GM21423 (cell line): ENCODE measurements at regions not wholly inside any gene's neighbourhood (a gene's known extent, or its start where the extent isn't known, plus 50 kb on each side); places are given as distances from the start of the nearest gene placed in this dataset.
"Not testable (repeated sequence)": the region's sequence is repeated elsewhere in the genome, so short reads cannot be mapped to it uniquely, and the experiment has no call there.

Experiments used
- ATAC-seq: cut with Tn5 transposase; IDR thresholded peaks from one replicate; pipeline ENCODE4 v1.9.1; 2021; ENCODE audit warnings: mild to moderate bottlenecking, moderate library complexity; ENCODE audit not compliant: unreplicated experiment

DNA sequence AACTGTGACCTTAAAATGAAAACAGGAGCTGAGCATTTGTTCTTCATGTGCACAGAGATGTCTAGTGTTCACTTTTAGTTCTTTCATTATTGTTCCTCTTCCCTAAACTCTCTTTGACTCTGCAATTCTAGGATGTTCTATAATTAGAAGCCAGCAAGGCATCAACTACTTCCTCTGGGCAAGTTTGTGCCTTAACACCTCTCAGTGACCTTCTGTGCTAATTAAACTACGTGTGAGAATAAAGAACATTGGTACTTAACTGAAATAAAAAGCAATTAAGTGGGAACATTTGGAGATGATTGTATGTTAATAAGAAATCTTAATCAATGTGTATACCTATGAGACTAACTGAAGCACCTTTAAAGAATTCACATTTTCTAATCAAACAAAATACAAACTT, 242.8 kb downstream of the RASEF start:
- ATAC-seq: no peak

DNA sequence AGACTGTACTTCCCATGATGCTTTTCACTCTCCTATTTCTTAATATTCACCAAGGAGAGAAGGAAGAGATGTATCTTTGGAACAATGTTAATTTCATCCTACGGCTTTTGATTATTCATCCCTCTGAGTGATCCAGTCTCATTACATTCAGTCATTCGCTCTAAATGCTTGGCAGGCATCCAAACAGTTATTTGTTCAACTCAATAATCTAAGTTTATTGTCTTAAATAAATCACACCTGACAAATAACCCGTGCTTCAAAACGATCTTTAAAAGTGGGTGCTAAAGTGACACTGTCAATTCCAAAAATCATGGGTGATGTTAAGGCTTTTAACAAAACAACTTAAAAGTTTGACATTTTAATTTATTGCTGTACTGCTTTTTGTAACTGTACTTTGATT, 233.1 kb downstream of the RASEF start:
- ATAC-seq: no peak

DNA sequence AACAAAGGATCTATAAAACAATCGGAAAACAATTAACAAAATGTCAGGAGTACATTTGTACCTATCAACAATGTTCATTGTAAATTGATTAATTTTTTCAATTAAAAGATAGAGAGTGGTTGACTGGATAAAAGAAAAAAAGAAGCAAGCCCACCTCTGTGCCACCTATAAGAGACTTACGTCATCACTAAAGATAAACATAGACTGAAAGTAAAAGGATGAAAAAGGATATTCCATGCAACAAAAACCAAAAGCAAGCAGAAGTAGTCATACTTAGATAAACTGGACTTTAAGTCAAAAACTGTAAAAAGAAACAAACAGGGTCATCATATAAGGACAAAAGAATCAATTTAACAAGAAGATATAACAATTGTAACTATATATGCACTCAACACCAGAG, 197.4 kb downstream of the RASEF start:
- no peak for ATAC-seq

DNA sequence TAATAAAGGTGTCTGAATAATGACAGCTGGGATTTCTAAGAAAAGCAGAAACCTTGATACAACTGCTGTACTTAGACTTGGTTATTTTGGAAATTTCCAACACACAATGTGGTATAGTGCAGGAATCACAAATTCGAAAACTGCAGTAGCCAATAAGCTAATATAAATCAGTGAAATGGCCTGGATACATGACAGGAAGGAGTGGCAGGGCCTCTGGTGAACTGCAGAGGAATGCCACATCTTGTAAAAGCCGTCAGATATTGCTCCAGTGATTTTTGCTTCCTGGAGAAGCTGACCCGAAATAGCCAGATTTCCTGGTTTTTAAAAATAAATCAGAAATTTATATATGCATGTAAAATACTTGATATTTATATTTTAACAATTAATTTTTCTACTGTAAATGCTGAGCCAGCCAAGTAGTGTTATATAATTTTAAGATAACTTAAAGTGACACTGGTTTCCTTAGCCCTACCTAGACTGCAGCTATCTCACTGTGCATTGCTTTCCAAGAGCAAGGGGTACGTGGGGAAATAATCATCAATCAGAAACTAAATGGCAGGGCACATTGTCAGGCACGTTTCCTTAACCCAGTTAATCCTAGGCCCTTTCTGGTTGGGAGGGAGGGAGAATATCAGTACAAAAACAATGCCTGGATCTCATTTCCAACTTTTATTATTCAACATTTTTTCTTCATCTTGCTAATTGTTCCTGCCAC, 182.4 kb downstream of the RASEF start:
- ATAC-seq: no peak

DNA sequence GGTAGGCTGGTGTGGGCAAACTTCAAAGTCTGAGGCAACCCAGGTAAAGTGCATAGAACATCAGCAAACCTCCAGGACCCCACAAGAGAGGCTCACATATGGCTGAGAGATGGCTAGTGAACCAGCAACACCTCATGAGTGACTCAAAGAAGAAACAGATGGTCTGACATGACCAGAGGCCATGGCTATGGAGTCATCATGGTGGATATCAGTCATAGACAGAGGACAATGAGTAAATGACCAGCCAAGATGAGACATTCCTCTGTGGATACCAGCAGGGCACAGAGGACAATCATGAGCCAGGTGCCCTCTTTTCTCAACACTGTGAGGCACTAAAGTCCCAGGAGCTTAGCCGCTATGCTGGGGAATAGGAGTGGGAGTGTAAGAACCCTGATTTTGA, 180.8 kb downstream of the RASEF start:
- ATAC-seq: no peak

DNA sequence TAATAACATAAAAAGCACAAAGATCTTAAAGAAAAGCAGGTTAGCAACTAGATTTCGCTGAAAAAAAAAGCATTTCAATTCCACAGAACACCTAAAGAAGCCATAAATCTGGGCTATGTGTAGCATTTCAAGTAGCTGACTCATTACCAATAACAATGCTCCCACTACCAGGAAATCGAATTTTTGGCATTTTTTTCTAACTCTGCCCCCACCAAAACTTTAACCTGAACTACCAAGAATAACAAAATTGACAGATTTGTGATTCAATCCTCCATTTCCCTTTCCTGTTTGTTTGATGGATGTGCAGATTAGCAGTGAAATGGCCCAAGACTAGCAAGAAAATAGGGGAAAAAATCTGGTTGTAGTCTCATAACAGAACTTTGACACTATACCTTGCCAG, 180.2 kb downstream of the RASEF start:
- ATAC-seq: no peak

DNA sequence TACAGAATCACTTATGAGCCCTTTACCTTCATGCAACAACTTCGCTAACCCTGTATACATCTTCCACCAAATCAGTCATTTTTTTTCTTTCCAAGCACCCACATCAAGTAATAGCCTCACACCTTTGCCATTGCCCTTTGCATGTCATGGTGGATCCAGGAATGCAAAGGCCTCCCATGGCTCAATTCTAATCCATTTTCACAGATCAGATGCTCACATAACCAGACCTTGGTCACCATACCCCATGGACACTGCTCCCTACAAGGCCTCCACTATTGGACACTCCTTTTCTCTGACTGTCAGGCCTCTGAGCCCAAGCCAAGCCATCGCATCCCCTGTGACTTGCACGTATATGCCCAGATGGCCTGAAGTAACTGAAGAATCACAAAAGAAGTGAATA, 179.5 kb downstream of the RASEF start:
- ATAC-seq: no peak

DNA sequence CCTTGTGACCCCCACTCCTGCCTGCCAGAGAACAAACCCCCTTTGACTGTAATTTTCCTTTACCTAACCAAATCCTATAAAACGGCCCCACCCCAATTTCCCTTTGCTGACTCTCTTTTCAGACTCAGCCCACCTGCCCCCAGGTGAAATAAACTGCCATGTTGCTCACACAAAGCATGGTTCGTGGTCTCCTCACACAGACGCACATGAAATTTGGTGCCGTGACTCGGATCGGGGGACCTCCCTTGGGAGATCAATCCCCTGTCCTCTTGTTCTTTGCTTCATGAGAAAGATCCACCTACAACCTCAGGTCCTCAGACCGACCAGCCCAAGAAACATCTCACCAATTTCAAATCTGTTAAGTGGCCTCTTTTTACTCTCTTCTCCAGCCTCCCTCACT, 179.0 kb downstream of the RASEF start:
- not testable (repeated sequence) for ATAC-seq

DNA sequence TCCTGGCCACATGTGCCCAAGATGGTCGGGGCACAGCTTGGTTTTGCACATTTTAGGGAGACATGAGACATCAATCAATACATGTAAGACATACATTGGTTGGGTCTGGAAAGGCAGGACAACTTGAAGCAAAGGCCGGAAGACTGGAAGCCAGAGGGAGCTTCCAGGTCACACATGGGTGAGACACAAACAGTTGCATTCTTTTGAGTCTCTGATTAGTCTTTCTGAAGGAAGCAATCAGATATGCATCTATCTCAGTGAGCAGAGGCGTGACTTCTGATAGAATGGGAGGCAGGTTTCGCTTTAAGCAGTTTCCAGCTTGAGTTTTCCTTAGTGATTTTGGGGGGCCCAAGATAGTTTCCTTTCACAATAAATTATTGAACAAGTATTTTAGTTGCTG, 172.5 kb downstream of the RASEF start:
- no peak for ATAC-seq

DNA sequence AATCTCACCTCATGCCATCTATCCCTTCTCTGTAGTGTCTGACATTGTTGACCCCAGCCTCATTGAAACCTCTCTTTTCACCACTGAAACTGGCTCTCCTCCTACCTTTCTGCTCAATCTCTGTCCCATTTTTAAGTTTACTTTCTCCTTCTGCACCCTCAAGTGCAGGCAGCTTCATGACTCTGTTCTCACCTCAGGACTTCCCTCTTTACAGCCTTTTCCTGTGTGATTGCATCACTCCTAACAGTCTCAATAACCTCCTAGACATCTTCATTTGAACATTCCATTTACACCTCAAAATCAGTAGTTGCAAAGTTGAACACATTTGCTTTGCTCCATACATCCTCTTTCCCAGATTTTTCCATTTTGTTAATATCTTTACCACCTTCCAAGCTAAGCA, 172.1 kb downstream of the RASEF start:
- ATAC-seq: no peak

DNA sequence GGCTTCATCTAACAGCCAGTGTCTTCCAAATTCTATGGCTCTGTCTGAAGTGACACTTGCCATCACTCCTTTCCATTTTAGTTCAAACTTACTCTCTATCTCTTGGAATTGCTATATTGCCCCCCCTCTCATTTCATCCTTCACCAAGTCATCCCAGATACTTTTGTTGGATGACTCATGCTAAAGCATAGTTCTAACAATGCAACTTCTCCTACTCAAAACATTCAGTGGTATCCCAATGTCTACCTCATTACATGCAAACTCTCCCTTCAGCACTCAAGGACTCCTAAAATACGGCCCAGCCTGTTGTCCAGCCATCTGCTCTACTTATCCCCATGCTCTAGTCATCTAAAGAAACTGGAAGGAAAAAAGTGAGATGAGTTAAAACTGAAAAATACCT, 171.6 kb downstream of the RASEF start:
- ATAC-seq: no peak

DNA sequence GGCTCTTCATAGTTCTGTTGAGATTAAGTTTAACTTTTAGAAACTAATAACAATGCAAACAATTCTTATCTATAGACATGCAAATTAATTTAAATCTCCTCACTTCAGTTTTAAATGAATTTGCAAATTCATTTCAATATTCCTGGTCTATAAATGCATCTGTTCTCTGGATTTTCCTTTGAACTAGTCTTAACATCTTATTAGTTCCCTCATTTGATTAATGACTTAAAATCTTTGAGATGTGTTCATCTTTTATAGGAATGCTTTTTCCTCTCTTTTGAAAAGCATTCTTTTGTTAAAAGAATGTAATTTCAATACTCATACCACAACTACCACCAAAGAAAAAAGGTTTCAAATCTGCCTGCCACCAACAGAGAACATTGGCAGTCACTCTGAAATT, 169.4 kb downstream of the RASEF start:
- ATAC-seq: no peak

DNA sequence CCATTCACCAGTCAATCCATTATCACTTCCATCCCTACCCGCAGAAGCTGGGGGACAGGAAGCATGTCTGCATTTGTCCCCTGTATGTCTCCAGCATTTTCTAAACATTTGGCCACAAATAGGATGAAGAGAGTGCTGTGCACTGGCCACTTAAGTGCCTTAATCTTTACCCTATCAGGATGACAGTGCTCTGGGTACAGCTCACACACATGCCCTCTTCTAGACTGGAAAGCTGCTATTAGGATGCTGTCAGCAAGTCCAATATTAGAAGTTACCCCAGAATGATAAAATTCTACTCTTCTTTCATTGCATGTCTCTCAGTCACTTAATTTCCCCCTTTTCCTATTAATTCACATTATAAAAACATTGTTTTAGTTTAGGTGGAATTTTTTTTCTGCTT, 168.4 kb downstream of the RASEF start:
- ATAC-seq: no peak

DNA sequence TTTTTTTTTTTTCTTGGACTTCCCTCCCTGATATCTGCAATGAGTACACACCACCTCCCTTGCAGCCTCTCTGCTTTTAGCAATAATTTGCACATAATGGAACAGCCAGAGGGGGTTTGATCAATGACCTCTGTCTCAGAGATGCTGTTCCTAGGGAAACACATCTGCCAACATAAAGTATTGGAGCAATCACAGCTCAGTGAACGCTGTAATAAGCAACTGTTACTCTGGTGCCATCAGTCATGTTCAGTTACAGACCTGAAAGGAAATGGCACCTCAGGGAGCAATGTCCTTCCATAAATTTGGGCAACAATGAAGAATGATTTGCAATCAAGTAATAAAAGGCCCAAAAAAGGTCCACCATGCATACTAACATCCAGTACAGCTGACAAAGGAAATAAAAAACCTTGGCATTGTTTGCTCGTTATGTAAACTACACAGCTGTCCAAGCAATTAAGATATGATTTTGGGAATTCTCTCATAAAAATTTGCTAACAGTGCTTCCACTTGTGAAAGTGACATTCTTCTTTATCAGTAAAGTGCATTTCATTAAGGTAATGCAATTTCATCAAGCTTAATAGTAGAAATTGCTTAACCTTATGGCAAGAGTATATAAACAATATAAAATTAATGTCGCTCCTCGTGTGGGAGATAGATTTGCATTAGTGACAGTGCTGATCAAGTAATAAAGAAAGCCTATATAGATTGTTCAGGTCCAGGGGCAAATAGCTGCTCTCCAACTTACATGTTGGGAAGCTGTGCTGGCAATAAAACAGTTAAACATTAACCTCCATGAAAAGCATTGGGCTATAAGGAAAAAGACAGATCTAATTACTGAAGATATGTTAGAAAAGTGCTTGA, 167.8 kb downstream of the RASEF start:
- ATAC-seq: no peak

DNA sequence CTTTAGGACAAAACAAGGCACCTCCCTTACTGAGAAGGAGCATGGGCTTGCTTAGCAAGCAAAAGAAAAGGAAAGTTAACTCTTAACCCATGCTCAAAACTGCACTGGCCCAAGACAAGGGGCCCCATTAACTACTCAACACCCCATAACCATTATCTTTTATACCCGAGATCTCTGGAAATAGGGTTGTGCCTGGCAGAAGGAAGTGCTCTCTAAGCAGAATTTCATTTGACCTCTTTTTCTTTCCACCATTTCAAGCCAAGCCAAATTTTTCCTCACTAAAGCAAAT, 167.2 kb downstream of the RASEF start:
- ATAC-seq: no peak

DNA sequence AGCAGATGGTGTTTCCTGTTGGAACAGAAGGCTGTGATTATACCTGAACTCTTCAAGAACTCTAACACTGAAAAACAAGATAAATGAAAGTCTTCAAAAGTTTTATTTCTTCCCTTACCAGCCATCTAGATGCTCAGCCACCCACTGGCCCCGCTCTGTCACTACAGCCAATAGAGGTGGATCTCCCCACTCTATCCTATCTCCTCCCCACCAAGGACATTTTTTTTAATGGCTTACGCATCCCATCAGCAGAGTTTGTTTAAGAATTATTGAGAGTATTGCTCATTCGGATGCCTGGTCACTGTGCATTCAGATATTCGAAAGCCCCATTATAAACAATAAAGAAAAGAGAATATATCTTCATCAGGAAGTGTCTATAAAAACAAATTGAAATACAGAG, 159.4 kb downstream of the RASEF start:
- ATAC-seq: no peak

DNA sequence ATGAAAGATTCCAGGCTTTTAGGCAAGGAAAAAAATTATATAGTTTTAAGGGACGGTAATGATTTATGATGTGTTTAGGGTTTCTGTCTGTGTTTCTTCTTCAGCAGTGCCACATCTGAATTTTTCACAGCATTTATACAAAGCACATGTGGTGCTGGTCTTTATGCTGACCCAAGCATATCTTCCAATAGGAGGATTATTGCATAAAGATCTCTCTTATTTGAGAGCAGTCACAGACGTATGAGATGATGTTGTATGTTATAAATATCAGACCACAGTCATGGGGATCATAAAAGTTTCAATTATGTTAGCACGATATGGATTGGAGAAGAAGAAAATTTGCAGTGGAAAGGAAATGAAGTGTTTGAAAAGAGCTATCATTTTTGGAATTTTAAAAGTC, 150.9 kb downstream of the RASEF start:
- no peak for ATAC-seq

DNA sequence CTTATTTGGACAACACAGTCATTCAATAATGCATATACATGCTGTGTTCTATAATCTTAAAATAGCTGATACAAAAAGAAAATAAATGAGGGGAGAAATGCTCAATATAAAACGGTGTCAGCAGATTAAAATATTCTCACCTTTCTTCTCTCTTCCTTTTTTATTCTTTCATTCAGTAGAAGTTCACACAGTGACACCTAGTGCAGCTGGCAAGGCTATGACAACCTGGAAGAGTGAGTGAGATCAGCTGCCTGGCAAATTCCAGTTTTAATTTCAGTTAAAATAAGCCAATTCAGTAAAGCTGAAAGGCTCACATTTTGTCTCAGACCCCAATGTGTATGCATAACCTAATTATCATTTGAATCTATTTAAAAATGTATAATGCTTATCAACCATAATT, 150.3 kb downstream of the RASEF start:
- ATAC-seq: no peak

DNA sequence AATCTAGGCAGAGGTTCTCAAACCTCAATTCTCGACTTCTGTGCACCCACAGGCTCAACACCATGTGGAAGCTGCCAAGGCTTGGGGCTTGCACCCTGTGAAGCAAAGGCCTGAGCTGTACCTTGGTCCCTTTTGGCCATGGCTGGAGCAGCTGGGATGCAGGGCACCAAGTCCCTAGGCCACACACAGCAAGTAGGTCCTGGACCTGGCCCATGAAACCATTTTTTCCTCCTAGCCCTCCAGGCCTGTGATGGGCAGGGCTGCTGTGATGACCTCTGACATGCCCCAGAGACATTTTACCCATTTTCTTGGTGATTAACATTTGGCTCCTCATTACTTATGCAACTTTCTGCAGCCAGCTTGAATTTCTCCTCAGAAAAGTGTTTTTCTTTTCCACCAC, 146.7 kb downstream of the RASEF start:
- not testable (repeated sequence) for ATAC-seq

DNA sequence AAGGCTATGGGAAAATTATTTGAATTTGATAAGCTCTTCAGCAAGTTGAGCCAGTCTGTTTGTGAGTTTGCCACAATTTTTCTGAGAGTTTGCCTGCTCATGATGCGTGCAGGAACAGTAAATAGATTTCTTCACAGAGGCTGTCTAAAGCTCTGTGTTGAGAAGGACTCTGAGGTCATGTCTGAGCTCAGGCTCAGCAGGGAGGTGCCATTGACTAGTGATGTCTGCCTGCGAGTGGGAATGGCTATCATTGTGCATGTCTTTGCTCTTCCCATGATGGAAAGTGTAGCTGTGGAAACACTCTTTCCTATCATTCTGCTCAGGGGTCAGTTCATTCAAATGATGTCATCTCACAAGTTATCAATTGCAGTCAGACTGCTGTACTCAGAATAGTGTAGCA, 142.8 kb downstream of the RASEF start:
- ATAC-seq: no peak

DNA sequence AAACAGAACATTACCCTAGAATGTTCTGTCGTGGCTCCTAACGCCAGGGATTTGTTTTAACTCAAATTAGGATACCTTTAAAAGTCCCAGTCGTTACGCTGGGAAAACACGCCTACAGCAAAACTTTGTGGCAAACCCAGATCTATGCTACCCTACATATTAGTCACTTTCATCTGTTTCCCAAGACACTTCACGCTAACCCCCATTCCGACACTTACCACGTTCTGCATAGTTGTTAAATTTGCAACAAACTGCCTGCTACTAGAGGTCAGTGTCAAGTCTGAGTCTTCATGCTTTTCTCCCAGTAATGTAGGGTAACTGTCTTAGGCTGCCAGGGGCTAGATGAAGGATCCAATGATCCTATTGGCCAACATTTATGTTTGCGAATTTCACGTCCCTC, 140.3 kb downstream of the RASEF start:
- ATAC-seq: no peak

DNA sequence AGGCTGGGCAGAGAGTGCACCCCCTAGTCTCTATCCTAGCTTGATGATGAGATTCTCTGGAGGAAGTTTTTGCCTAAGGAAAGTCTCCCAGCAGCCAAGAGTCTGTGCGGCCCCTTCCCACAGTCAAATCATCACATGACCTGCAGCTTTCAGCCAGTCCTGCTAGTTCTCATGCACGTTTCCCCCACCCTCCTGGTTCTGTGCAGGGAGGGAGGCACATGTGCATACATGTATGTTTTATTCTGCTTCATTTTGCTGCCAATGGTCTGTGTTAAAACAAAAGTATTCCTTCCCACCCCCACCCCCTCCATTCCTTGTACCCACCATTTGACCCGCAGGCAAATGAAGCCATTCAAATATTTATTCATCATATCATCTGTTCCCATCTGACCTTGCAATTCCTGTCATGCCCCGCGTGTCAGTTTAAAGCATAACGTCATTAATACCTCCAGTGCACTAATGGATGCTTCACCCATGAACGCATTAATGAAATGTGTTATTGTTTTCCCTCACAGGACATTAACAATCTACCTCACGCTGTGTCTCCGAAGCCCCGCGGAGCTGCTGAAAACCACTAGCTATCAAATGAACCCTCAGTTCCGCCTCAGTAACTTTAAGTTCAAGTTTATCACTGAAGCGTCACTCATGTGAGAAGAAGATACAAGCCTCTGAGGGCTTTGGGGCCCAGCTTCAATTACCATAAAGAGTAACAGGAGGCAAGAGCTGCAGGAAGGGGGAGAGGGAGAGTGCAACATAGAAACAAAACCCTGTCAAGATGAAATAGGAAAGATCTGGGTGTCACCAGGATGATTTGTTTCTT, 139.6 kb downstream of the RASEF start:
- ATAC-seq: no peak
